Ovary (tissue), 3 donors: ENCODE measurements at regions not wholly inside any gene's neighbourhood (a gene's known extent, or its start where the extent isn't known, plus 50 kb on each side); places are given as distances from the start of the nearest gene placed in this dataset.

ENCODE experiments used
- EP300 ChIP-seq: sonication (generic); formaldehyde crosslinking; IDR thresholded peaks from one replicate; pipeline ENCODE4 v1.6.1; 2017; ENCODE audit warnings: antibody characterized with exemption
- POLR2A ChIP-seq: fragments of 450-650 bp; IDR thresholded peaks from one replicate; pipeline ENCODE4 v1.6.1; 2017; ENCODE audit warnings: antibody characterized with exemption, mild to moderate bottlenecking, moderate library complexity
- TF ChIP-seq, protein P1 (sequence below), 3 donors: fragments of 450-650 bp in 2 of 3; fragments of 200-600 bp in 1 of 3; IDR thresholded peaks; one replicate each; pipeline versions ENCODE4 v1.5.1 to v1.8.0; 2016 to 2022; ENCODE audit warnings: antibody characterized with exemption in 3 of 3, mild to moderate bottlenecking in 1 of 3
- donor health status: DM: no; HTN: no; CAD: no.

DNA sequence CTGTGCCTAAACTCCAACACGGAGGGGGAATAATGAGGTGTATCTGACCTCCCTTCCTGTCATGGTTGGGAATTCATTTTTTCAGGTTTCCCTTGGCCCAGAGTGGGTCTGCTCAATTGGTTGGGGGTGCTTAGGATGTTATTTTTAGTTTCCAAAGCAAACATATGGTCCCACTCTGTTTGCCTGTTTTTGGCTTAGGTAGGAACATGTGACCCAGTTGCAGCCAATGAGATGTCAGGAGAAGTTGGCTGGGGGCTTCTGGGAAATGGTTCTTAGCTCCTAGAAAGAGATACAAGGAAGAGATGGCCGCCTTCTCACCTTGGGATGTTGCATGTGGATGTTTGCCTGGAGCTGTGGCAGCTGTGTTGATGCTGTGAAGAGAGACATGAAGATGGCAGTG lies 147.9 kb upstream of the RFLNA start:
- TF ChIP-seq, protein P1, sequence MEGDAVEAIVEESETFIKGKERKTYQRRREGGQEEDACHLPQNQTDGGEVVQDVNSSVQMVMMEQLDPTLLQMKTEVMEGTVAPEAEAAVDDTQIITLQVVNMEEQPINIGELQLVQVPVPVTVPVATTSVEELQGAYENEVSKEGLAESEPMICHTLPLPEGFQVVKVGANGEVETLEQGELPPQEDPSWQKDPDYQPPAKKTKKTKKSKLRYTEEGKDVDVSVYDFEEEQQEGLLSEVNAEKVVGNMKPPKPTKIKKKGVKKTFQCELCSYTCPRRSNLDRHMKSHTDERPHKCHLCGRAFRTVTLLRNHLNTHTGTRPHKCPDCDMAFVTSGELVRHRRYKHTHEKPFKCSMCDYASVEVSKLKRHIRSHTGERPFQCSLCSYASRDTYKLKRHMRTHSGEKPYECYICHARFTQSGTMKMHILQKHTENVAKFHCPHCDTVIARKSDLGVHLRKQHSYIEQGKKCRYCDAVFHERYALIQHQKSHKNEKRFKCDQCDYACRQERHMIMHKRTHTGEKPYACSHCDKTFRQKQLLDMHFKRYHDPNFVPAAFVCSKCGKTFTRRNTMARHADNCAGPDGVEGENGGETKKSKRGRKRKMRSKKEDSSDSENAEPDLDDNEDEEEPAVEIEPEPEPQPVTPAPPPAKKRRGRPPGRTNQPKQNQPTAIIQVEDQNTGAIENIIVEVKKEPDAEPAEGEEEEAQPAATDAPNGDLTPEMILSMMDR (IDR thresholded peaks at IDR 0.05) = no peak
- TF ChIP-seq POLR2A (no peak), EP300 (no peak)
